GM12878 (cell line): ENCODE measurements at regions not wholly inside any gene's neighbourhood (a gene's known extent, or its start where the extent isn't known, plus 50 kb on each side); places are given as distances from the start of the nearest gene placed in this dataset.

Source experiments
- ATAC-seq: fragments of 200-7000 bp; cut with Tn5 transposase; 3 replicates; pipeline ENCODE4 v1.9.1; 2020; ENCODE audit warnings: mild to moderate bottlenecking, moderate library complexity
- BruUV-seq: library from RNA; stranded (reverse); fragments of 400-500 nt; replicated peaks from 2 replicates; lab custom pipeline; 2021; lab: Mats Ljungman, UMichigan
- CTCF ChIA-PET: fragments of 300-600 bp; sonication (Branson Sonifier 250); formaldehyde crosslinking; extraction: SDS; loops from one replicate; lab custom pipeline; 2021; ENCODE audit warnings: inconsistent platforms; lab: Yijun Ruan, JAX
- POLR2A ChIA-PET: fragments of 350-600 bp; formaldehyde crosslinking; extraction: SDS; loops from one replicate; lab custom pipeline; 2021; ENCODE audit warnings: inconsistent platforms; lab: Charles Lee
- RAD21 ChIA-PET: fragments of 300-600 bp; sonication (Branson Sonifier 250); formaldehyde crosslinking; loops from one replicate; lab custom pipeline; 2023; ENCODE audit warnings: antibody characterized with exemption; ENCODE audit not compliant: unreplicated experiment; lab: Charles Lee
- SMC1A ChIA-PET: fragments of 300-600 bp; sonication (Branson Sonifier 250); formaldehyde crosslinking; loops from one replicate; lab custom pipeline; 2023; ENCODE audit not compliant: unreplicated experiment, uncharacterized antibody; lab: Charles Lee
- DNase-seq: peaks from one replicate; pipeline ENCODE4 v3.0.0-alpha.2; 2011; ENCODE audit warnings: low read depth, low spot score
- FAIRE-seq: peaks from 3 replicates; lab custom pipeline; 2011; peaks lifted over from hg19 to GRCh38; lab: Jason Lieb, UNC
- H2AFZ ChIP-seq: 2 replicates; pipeline ENCODE4 v1.6.0; 2011; ENCODE audit warnings: low read depth, low read length, control low read depth; ENCODE audit not compliant: control insufficient read depth
- H3K27ac ChIP-seq: 2 replicates; pipeline ENCODE4 v1.5.1; 2011; ENCODE audit warnings: control low read depth; ENCODE audit not compliant: control insufficient read depth, insufficient read depth
- H3K27me3 ChIP-seq, 2 experiments: replicated peaks in 1 of 2; 2 replicates each; pipeline versions ENCODE4 v1.6.0 to v1.6.1; 2011; ENCODE audit warnings: low read length in 1 of 2; ENCODE audit not compliant: control insufficient read depth in 2 of 2, insufficient read depth in 2 of 2
- H3K36me3 ChIP-seq, 2 experiments: 2 replicates each; pipeline ENCODE4 v1.5.1; 2011; ENCODE audit warnings: low read length in 1 of 2; ENCODE audit not compliant: control insufficient read depth in 2 of 2, insufficient read depth in 2 of 2
- H3K4me1 ChIP-seq: 2 replicates; pipeline ENCODE4 v1.6.1; 2011; ENCODE audit warnings: mild to moderate bottlenecking, low read length, moderate library complexity, mixed read lengths; ENCODE audit not compliant: control insufficient read depth, insufficient read depth
- H3K4me2 ChIP-seq: 2 replicates; pipeline ENCODE4 v1.6.0; 2011; ENCODE audit warnings: control low read depth; ENCODE audit not compliant: control insufficient read depth, insufficient read depth
- H3K4me3 ChIP-seq: fragments of 200-600 bp; sonication (generic); 2 replicates; pipeline ENCODE4 v1.5.1; 2016
- H3K79me2 ChIP-seq: 2 replicates; pipeline ENCODE4 v1.6.0; 2011; ENCODE audit warnings: low read length; ENCODE audit not compliant: control insufficient read depth, insufficient read depth
- H3K9ac ChIP-seq: 2 replicates; pipeline ENCODE4 v1.8.0; 2011; ENCODE audit warnings: low read length, control low read depth, mixed read lengths; ENCODE audit not compliant: control insufficient read depth, insufficient read depth
- H3K9me3 ChIP-seq: replicated peaks from 3 replicates; pipeline ENCODE4 v1.5.1; 2011; ENCODE audit warnings: mild to moderate bottlenecking, low read length; ENCODE audit not compliant: control insufficient read depth, insufficient read depth
- H4K20me1 ChIP-seq: 2 replicates; pipeline ENCODE4 v1.6.0; 2011; ENCODE audit not compliant: control insufficient read depth, insufficient read depth
- ATF7 ChIP-seq: fragments of 450-650 bp; IDR thresholded peaks from 2 replicates; pipeline ENCODE4 v1.6.1; 2016; ENCODE audit warnings: low read depth, mild to moderate bottlenecking
- BRCA1 ChIP-seq: IDR thresholded peaks from 2 replicates; pipeline ENCODE4 v1.6.1; 2011; ENCODE audit warnings: low read depth, low read length, improper control_type of control experiment
- CBX3 ChIP-seq: fragments of 200-600 bp; sonication (generic); IDR thresholded peaks from 2 replicates; pipeline ENCODE4 v1.6.1; 2016; ENCODE audit warnings: low read depth, borderline replicate concordance
- CEBPB ChIP-seq, 2 experiments: fragments of 150-350 bp in 1 of 2; IDR thresholded peaks; 2 replicates each; pipeline ENCODE4 v1.6.1; 2012 to 2014; ENCODE audit warnings: low read depth in 2 of 2, low read length in 2 of 2, borderline replicate concordance in 1 of 2, inconsistent platforms in 1 of 2
- DPF2 ChIP-seq: fragments of 450-650 bp; IDR thresholded peaks from 2 replicates; pipeline ENCODE4 v1.6.1; 2017; ENCODE audit warnings: mild to moderate bottlenecking
- E2F8 ChIP-seq: fragments of 450-650 bp; IDR thresholded peaks from 2 replicates; pipeline ENCODE4 v1.6.1; 2018; ENCODE audit warnings: mild to moderate bottlenecking, low read depth, moderate library complexity; ENCODE audit not compliant: partially characterized antibody
- ELK1 ChIP-seq: IDR thresholded peaks from 2 replicates; pipeline ENCODE4 v1.6.1; 2012; ENCODE audit warnings: low read depth, low read length, improper control_type of control experiment
- ETV6 ChIP-seq, 2 experiments: fragments of 450-650 bp in 1 of 2; IDR thresholded peaks in 1 of 2; conservative IDR thresholded peaks in 1 of 2; 2 replicates each; pipeline ENCODE4 v1.6.1; 2014; ENCODE audit warnings: antibody characterized with exemption in 1 of 2, borderline replicate concordance in 1 of 2, low read depth in 1 of 2, mild to moderate bottlenecking in 1 of 2, moderate library complexity in 1 of 2
- FOS ChIP-seq: IDR thresholded peaks from 3 replicates; pipeline ENCODE4 v1.6.1; 2011; ENCODE audit warnings: borderline replicate concordance; ENCODE audit not compliant: insufficient read length; ENCODE audit errors: extremely low read depth
- IKZF2 ChIP-seq, 2 experiments: fragments of 450-650 bp; IDR thresholded peaks; 2 replicates each; pipeline ENCODE4 v1.6.1; 2017; ENCODE audit warnings: mild to moderate bottlenecking in 2 of 2, moderate library complexity in 2 of 2
- MEF2A ChIP-seq: IDR thresholded peaks from 2 replicates; pipeline ENCODE4 v1.6.1; 2011; ENCODE audit warnings: low read depth, mild to moderate bottlenecking, low read length, moderate library complexity; ENCODE audit not compliant: insufficient read depth
- MTA3 ChIP-seq: IDR thresholded peaks from 2 replicates; pipeline ENCODE4 v1.6.1; 2012; ENCODE audit warnings: low read length, inconsistent platforms, borderline replicate concordance
- RAD51 ChIP-seq: fragments of 450-650 bp; IDR thresholded peaks from 2 replicates; pipeline ENCODE4 v1.6.1; 2016; ENCODE audit warnings: moderate library complexity, mild to moderate bottlenecking, inconsistent platforms
- RB1 ChIP-seq: fragments of 450-650 bp; formaldehyde crosslinking; IDR thresholded peaks from 2 replicates; pipeline ENCODE4 v1.6.1; 2017; ENCODE audit warnings: mild to moderate bottlenecking, borderline replicate concordance
- SKIL ChIP-seq: fragments of 450-650 bp; IDR thresholded peaks from 2 replicates; pipeline ENCODE4 v1.6.1; 2017; ENCODE audit warnings: mild to moderate bottlenecking, low read depth, inconsistent platforms; ENCODE audit not compliant: poor library complexity, severe bottlenecking
- YBX1 ChIP-seq: fragments of 450-650 bp; IDR thresholded peaks from 2 replicates; pipeline ENCODE4 v1.6.1; 2016; ENCODE audit warnings: antibody characterized with exemption
- ZBTB33 ChIP-seq: fragments of 450-650 bp; IDR thresholded peaks from 2 replicates; pipeline ENCODE4 v1.6.1; 2017; ENCODE audit warnings: mild to moderate bottlenecking
- ZNF24 ChIP-seq: fragments of 450-650 bp; IDR thresholded peaks from 2 replicates; pipeline ENCODE4 v1.6.1; 2017; ENCODE audit warnings: antibody characterized with exemption, mild to moderate bottlenecking
- WGBS: methylation state at CpG from one replicate; pipeline ENCODE4 v1.1.6; 2016; ENCODE audit warnings: low lambda C conversion rate; ENCODE audit not compliant: insufficient replicate concordance, insufficient coverage; ENCODE audit errors: missing lambda C conversion rate; 5-methylcytosine and 5-hydroxymethylcytosine counted together
- in situ Hi-C: fragments of 300-500 bp; cut with MboI; formaldehyde crosslinking; loops from 9 replicates; pipeline ENCODE4 v1.14.3; 2018; ENCODE audit warnings: mixed read lengths
- intact Hi-C: fragments of 100-400 bp; cut with micrococcal nuclease; formaldehyde crosslinking; loops from one replicate; pipeline ENCODE4 v1.14.2; 2022; ENCODE audit not compliant: unreplicated experiment

GRCh38 chr5:91263898-91264297, 119.2 kb downstream of the ARRDC3 start:
- Histone ChIP-seq H4K20me1 (no peaks in the 10 kb centered on the region), H3K9ac (no peak overlapping the region), H3K27me3 (no peaks in the 10 kb centered on the region; a peak in 1 of 4 replicates), H2AFZ (no peak overlapping the region), H3K79me2 (no peaks in the 10 kb centered on the region), H3K36me3 (no peaks in the 10 kb centered on the region), H3K4me2 (no peak overlapping the region), H3K4me1 (peaks cover 6% of the 10 kb centered on the region), H3K27ac (no peak overlapping the region), H3K9me3 (no peaks in the 10 kb centered on the region), H3K4me3 (no peak overlapping the region)
- FAIRE-seq (no peak), DNase-seq (no peak), ATAC-seq (no peak)
- WGBS, result 66% methylated on average over 5 of the region's 5 CpGs
- ChIA-PET POLR2A (interaction anchor here (0.7 kb wide), 1 partner anchor 116 kb away, joined by 3 read pairs; no protein-coding TSS in a partner anchor), CTCF (interaction anchor here (1.4 kb wide), 1 partner anchor 8 kb away, joined by 4 read pairs; no protein-coding TSS in a partner anchor), SMC1A (interaction anchor here (0.8 kb wide), 1 partner anchor 121 kb away, joined by 3 read pairs; no protein-coding TSS in a partner anchor), RAD21 (interaction anchor here (1.0 kb wide), 1 partner anchor 121 kb away, joined by 6 read pairs; no protein-coding TSS in a partner anchor)
- in situ Hi-C loops, result no loop called here
- intact Hi-C loops, result no loop called here
- BruUV-seq, result no TSS peak
- TF ChIP-seq ZBTB33 (no peak), ATF7 (no peak), BRCA1 (no peak), YBX1 (no peak), ETV6 (conservative IDR thresholded peaks at IDR 0.05 in 1 of 2, IDR thresholded peaks at IDR 0.05 in 1 of 2; ENCODE audit: borderline replicate concordance in 1 of 2, low read depth in 1 of 2) (no peak), RB1 (no peak), CBX3 (no peak), IKZF2 (IDR thresholded peaks at IDR 0.05) (no peak), MTA3 (no peak), ZNF24 (no peak), MEF2A (no peak), ELK1 (no peak), FOS (no peak), CEBPB (IDR thresholded peaks at IDR 0.05; ENCODE audit: borderline replicate concordance in 1 of 2, low read depth in 2 of 2, low read length in 2 of 2) (no peak), DPF2 (no peak), RAD51 (no peak), E2F8 (no peak), SKIL (no peak)
